T-helper 2 cell treated with Interferon-gamma antibody and Interleukin-4, amounts not matched to agents 100 ng/mL and 5 ng/mL, for 36 hours (primary cell): ENCODE measurements at regions not wholly inside any gene's neighbourhood (a gene's known extent, or its start where the extent isn't known, plus 50 kb on each side); places are given as distances from the start of the nearest gene placed in this dataset.

Experiments used
- intact Hi-C: fragments of 100-400 bp; cut with micrococcal nuclease; formaldehyde crosslinking; loops from one replicate; pipeline ENCODE4 v1.15.1; 2023

GRCh38 chr3:63043631-63044030 is 168.4 kb upstream of the CADPS start:
- intact Hi-C loops, result no loop called here

GRCh38 chr3:63046152-63046551 is 170.9 kb upstream of the CADPS start:
- intact Hi-C loops, result no loop called here

- intact Hi-C loops, result no loop called here
Observed at GRCh38 chr3:63046580-63046979, 171.4 kb upstream of the CADPS start.

GRCh38 chr3:63047068-63047467 is 171.9 kb upstream of the CADPS start:
- intact Hi-C loops, result no loop called here

GRCh38 chr3:63048367-63049326 is 173.4 kb upstream of the CADPS start:
- intact Hi-C loops, result no loop called here

- intact Hi-C loops, result no loop called here
Observed at GRCh38 chr3:63050548-63051177, 175.4 kb upstream of the CADPS start.

- intact Hi-C loops, result no loop called here
Observed at GRCh38 chr3:63051920-63052319, 176.7 kb upstream of the CADPS start.

- intact Hi-C loops, result no loop called here
Observed at GRCh38 chr3:63056932-63057331, 181.7 kb upstream of the CADPS start.

GRCh38 chr3:63060412-63060811 is 185.2 kb upstream of the CADPS start:
- intact Hi-C loops, result no loop called here

- intact Hi-C loops, result no loop called here
Observed at GRCh38 chr3:63061449-63061848, 186.2 kb upstream of the CADPS start.

GRCh38 chr3:63064209-63064755 is 189.1 kb upstream of the CADPS start:
- intact Hi-C loops, result no loop called here

GRCh38 chr3:63067999-63068645 is 192.9 kb upstream of the CADPS start:
- intact Hi-C loops, result no loop called here

GRCh38 chr3:63069806-63070475 is 194.7 kb upstream of the CADPS start:
- intact Hi-C loops, result no loop called here

GRCh38 chr3:63070476-63070810 is 195.2 kb upstream of the CADPS start:
- intact Hi-C loops, result no loop called here

GRCh38 chr3:63076357-63076756 is 201.1 kb upstream of the CADPS start:
- intact Hi-C loops, result no loop called here

GRCh38 chr3:63086190-63086589 is 191.9 kb upstream of the SYNPR start:
- intact Hi-C loops, result no loop called here

- intact Hi-C loops, result no loop called here
Observed at GRCh38 chr3:63089007-63089750, 188.9 kb upstream of the SYNPR start.

- intact Hi-C loops, result no loop called here
Observed at GRCh38 chr3:63089751-63090132, 188.4 kb upstream of the SYNPR start.

- intact Hi-C loops, result no loop called here
Observed at GRCh38 chr3:63090656-63091055, 187.5 kb upstream of the SYNPR start.

- intact Hi-C loops, result no loop called here
Observed at GRCh38 chr3:63092515-63092914, 185.6 kb upstream of the SYNPR start.
